ENCODE measurements at regions not wholly inside any gene's neighbourhood (a gene's known extent, or its start where the extent isn't known, plus 50 kb on each side); places are given as distances from the start of the nearest gene placed in this dataset.

- H3K27ac ChIP-seq: no peak overlapping the region
- TF ChIP-seq, protein P1, sequence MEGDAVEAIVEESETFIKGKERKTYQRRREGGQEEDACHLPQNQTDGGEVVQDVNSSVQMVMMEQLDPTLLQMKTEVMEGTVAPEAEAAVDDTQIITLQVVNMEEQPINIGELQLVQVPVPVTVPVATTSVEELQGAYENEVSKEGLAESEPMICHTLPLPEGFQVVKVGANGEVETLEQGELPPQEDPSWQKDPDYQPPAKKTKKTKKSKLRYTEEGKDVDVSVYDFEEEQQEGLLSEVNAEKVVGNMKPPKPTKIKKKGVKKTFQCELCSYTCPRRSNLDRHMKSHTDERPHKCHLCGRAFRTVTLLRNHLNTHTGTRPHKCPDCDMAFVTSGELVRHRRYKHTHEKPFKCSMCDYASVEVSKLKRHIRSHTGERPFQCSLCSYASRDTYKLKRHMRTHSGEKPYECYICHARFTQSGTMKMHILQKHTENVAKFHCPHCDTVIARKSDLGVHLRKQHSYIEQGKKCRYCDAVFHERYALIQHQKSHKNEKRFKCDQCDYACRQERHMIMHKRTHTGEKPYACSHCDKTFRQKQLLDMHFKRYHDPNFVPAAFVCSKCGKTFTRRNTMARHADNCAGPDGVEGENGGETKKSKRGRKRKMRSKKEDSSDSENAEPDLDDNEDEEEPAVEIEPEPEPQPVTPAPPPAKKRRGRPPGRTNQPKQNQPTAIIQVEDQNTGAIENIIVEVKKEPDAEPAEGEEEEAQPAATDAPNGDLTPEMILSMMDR (conservative IDR thresholded peaks at IDR 0.05): no peak
- no peak for TF ChIP-seq ZFX (IDR thresholded peaks at IDR 0.05)
Measured at GRCh38 chr18:57853864-57854263, 50.7 kb upstream of the ATP8B1 start.

DNA sequence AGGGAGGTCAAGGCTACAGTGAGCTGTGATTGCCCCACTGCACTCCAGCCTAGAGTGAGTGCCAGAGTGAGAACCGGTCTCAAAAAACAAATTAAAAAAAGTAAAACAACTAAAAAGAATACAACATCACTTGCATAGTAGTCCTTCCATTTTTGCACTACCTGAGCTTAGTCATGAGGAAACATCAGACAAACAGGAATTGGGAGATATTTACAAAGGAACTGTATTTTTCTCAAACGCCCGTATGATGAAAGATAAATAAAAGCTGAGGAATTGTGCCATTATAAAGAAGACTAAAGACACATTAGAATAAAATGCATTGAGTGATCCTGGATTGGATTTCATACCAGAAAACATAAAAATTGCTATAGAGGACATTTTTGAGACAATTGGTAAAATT, 50.0 kb upstream of the ATP8B1 start:
- no peak for TF ChIP-seq ZFX (IDR thresholded peaks at IDR 0.05)
- TF ChIP-seq, protein P1 (conservative IDR thresholded peaks at IDR 0.05): no peak
- H3K27ac ChIP-seq: no peak overlapping the region

Measured in C4-2B (cell line).